ENCODE measurements at regions not wholly inside any gene's neighbourhood (a gene's known extent, or its start where the extent isn't known, plus 50 kb on each side); places are given as distances from the start of the nearest gene placed in this dataset.
A peak's percentile ranks its signal among the peaks of the same experiment; 100 is the strongest.

DNA sequence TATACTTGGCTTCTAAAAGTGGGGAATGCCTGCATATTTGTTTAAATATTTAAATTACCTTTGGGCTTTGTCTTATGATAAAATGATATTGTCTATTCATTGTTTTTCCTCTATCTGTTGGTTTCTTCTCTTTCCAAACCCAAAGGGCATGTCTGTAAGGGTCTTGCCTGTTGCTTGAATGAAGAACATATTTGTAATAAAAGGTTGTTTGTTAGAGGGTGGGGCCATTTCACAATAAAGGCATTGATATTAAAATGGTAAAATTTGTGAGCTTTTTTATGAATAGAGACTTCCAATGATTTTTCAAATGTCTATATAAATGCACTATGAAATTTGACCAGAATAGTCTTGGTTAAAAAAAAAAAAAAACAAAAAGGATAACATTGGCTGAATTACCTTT lies 105.2 kb downstream of the DKK1 start:
- H3K4me1 ChIP-seq (ENCODE audit: insufficient read depth): no peaks in the 10 kb centered on the region
- H3K36me3 ChIP-seq (ENCODE audit: insufficient read depth): no peaks in the 10 kb centered on the region

GRCh38 chr10:52420656-52421055 lies 106.6 kb downstream of the DKK1 start:
- H3K4me3 ChIP-seq (ENCODE audit: low read depth, low read length): no peak overlapping the region
- no peak for DNase-seq (ENCODE audit: extremely low spot score)
- no peak overlapping the region for H3K27ac ChIP-seq (ENCODE audit: low read depth)
- 89% methylated on average over 4 of the region's 4 CpGs for WGBS
- no peaks in the 10 kb centered on the region for H3K4me1 ChIP-seq (ENCODE audit: insufficient read depth)
- H3K36me3 ChIP-seq (ENCODE audit: insufficient read depth): no peaks in the 10 kb centered on the region

More for the DNA sequence above, 105.2 kb downstream of the DKK1 start:
- Histone ChIP-seq H3K27ac (ENCODE audit: low read depth) (no peak overlapping the region), H3K4me3 (ENCODE audit: low read depth, low read length) (no peak overlapping the region)
- no peak for DNase-seq (ENCODE audit: extremely low spot score)

DNA sequence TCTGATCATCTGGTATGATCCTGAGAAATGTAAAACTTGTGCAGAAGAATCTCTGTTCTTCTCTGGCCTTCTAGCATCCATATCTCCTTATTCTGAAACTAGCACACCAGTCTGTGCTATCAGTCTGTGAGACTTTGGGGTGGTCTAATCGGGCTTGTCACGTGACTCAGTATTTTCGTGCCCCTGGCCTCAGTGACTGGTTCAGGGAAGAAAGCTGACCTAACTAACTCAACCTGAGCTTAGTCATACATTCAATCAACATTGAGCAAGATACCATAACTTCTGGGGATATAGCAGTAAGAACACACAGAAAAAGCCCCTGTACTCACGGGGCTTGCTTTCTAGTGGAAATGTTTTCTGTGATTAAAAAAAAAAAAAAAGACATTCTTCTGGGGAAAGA lies 109.3 kb downstream of the DKK1 start:
- DNase-seq (ENCODE audit: extremely low spot score): no peak
- Histone ChIP-seq H3K4me3 (ENCODE audit: low read depth, low read length) (no peak overlapping the region), H3K4me1 (ENCODE audit: insufficient read depth) (no peaks in the 10 kb centered on the region), H3K27ac (ENCODE audit: low read depth) (no peak overlapping the region), H3K36me3 (ENCODE audit: insufficient read depth) (no peaks in the 10 kb centered on the region)
- WGBS: 85% methylated on average over 4 of the region's 4 CpGs

DNA sequence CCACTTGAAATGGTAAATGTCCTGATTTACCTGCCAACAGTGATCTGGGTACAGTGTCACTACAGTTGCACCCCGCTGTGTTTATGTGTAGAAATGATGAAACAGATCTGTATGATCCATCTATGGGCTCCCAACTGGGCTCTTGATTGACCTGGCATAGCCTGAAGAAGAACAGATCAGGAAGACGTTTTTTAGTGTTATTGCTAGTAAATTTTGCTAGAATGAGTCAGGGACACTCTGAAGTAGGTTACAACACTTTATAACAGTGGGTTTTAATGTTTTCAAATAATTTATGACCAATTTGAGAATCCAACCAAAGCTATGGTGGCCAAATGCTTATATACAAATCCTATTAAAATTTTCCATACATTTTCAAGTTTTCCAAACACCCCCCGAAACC lies 110.3 kb downstream of the DKK1 start:
- Histone ChIP-seq H3K4me3 (ENCODE audit: low read depth, low read length) (no peak overlapping the region), H3K27ac (ENCODE audit: low read depth) (no peak overlapping the region), H3K36me3 (ENCODE audit: insufficient read depth) (no peaks in the 10 kb centered on the region), H3K4me1 (ENCODE audit: insufficient read depth) (no peaks in the 10 kb centered on the region)
- WGBS: 75% methylated on average over 3 of the region's 3 CpGs
- DNase-seq (ENCODE audit: extremely low spot score): no peak

- H3K4me3 ChIP-seq (ENCODE audit: low read depth, low read length): no peak overlapping the region
- H3K27ac ChIP-seq (ENCODE audit: low read depth): no peak overlapping the region
- WGBS: 95% methylated on average over 11 of the region's 11 CpGs
- DNase-seq (ENCODE audit: extremely low spot score): no peak
- H3K36me3 ChIP-seq (ENCODE audit: insufficient read depth): no peaks in the 10 kb centered on the region
- no peaks in the 10 kb centered on the region for H3K4me1 ChIP-seq (ENCODE audit: insufficient read depth)
Measured at GRCh38 chr10:52434734-52435133, 120.7 kb downstream of the DKK1 start.

GRCh38 chr10:52436664-52437063 lies 122.6 kb downstream of the DKK1 start:
- no peaks in the 10 kb centered on the region for H3K4me1 ChIP-seq (ENCODE audit: insufficient read depth)
- no peak for DNase-seq (ENCODE audit: extremely low spot score)
- no peak overlapping the region for H3K27ac ChIP-seq (ENCODE audit: low read depth)
- H3K4me3 ChIP-seq (ENCODE audit: low read depth, low read length): no peak overlapping the region
- 60% methylated on average over 5 of the region's 5 CpGs for WGBS
- H3K36me3 ChIP-seq (ENCODE audit: insufficient read depth): no peaks in the 10 kb centered on the region

- Histone ChIP-seq H3K4me1 (ENCODE audit: insufficient read depth) (no peaks in the 10 kb centered on the region), H3K36me3 (ENCODE audit: insufficient read depth) (no peaks in the 10 kb centered on the region), H3K27ac (ENCODE audit: low read depth) (no peak overlapping the region), H3K4me3 (ENCODE audit: low read depth, low read length) (no peak overlapping the region)
- WGBS: 86% methylated on average over 1 of the region's 1 CpG
- no peak for DNase-seq (ENCODE audit: extremely low spot score)
Measured at GRCh38 chr10:52437205-52437646, 123.1 kb downstream of the DKK1 start.

GRCh38 chr10:52438119-52438518 lies 124.0 kb downstream of the DKK1 start:
- Histone ChIP-seq H3K36me3 (ENCODE audit: insufficient read depth) (no peaks in the 10 kb centered on the region), H3K4me3 (ENCODE audit: low read depth, low read length) (no peak overlapping the region), H3K27ac (ENCODE audit: low read depth) (no peak overlapping the region), H3K4me1 (ENCODE audit: insufficient read depth) (no peaks in the 10 kb centered on the region)
- DNase-seq (ENCODE audit: extremely low spot score): no peak
- 74% methylated on average over 6 of the region's 6 CpGs for WGBS

GRCh38 chr10:52440612-52441285 lies 126.7 kb downstream of the DKK1 start:
- H3K4me1 ChIP-seq (ENCODE audit: insufficient read depth): no peaks in the 10 kb centered on the region
- 62% methylated on average over 7 of the region's 7 CpGs for WGBS
- no peak overlapping the region for H3K27ac ChIP-seq (ENCODE audit: low read depth)
- H3K4me3 ChIP-seq (ENCODE audit: low read depth, low read length): no peak overlapping the region
- DNase-seq (ENCODE audit: extremely low spot score): no peak
- no peaks in the 10 kb centered on the region for H3K36me3 ChIP-seq (ENCODE audit: insufficient read depth)

DNA sequence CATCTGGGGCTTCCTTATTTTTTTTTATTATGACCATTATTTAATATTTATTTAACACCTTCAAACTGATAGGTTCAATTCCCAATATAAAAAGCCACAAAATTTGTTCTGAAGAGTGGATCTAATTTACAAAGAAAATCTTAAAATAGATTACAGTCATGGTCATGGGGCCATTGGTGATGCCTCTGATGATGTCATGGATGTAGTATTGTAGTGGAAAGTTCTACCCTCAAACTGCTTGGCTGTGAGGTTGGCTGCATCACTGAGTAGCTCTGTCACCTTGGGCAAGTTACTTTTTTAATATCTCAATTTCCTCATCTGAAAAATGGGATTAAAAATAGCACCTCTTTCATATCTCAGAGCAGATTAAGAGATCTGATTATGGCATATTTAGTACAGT lies 128.5 kb downstream of the DKK1 start:
- H3K4me3 ChIP-seq (ENCODE audit: low read depth, low read length): no peak overlapping the region
- DNase-seq (ENCODE audit: extremely low spot score): no peak
- no peaks in the 10 kb centered on the region for H3K4me1 ChIP-seq (ENCODE audit: insufficient read depth)
- H3K36me3 ChIP-seq (ENCODE audit: insufficient read depth): no peaks in the 10 kb centered on the region
- H3K27ac ChIP-seq (ENCODE audit: low read depth): no peak overlapping the region

GRCh38 chr10:52443419-52444388 lies 129.6 kb downstream of the DKK1 start:
- Histone ChIP-seq H3K27ac (ENCODE audit: low read depth) (no peak overlapping the region), H3K36me3 (ENCODE audit: insufficient read depth) (no peaks in the 10 kb centered on the region), H3K4me3 (ENCODE audit: low read depth, low read length) (no peak overlapping the region), H3K4me1 (ENCODE audit: insufficient read depth) (no peaks in the 10 kb centered on the region)
- 31% methylated on average over 3 of the region's 3 CpGs for WGBS
- peak; percentile 10 for DNase-seq (ENCODE audit: extremely low spot score)

DNA sequence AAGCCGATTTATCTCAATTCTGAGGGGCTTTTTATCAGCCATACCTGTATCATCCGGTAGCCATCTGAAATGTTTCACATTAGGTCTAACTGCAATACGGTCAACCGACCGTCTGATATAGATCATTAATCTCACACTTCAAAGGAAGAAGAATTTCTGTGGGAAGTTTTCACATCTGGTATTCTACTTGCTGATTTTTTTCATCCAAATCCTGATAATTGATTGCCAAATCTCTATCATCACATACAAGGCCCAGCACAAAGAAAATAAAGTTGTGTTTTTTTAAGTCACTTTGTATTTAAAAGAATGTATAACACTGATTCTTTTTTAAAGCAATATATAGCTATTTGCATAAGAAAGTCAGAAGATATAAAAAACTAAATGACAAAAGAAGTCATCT lies 132.3 kb downstream of the DKK1 start:
- Histone ChIP-seq H3K27ac (ENCODE audit: low read depth) (no peak overlapping the region), H3K36me3 (ENCODE audit: insufficient read depth) (no peaks in the 10 kb centered on the region), H3K4me3 (ENCODE audit: low read depth, low read length) (no peak overlapping the region), H3K4me1 (ENCODE audit: insufficient read depth) (no peaks in the 10 kb centered on the region)
- no peak for DNase-seq (ENCODE audit: extremely low spot score)
- 42% methylated on average over 5 of the region's 5 CpGs for WGBS

GRCh38 chr10:52447931-52448353 lies 133.9 kb downstream of the DKK1 start:
- Histone ChIP-seq H3K4me1 (ENCODE audit: insufficient read depth) (no peaks in the 10 kb centered on the region), H3K4me3 (ENCODE audit: low read depth, low read length) (no peak overlapping the region), H3K36me3 (ENCODE audit: insufficient read depth) (no peaks in the 10 kb centered on the region), H3K27ac (ENCODE audit: low read depth) (no peak overlapping the region)
- no peak for DNase-seq (ENCODE audit: extremely low spot score)

DNA sequence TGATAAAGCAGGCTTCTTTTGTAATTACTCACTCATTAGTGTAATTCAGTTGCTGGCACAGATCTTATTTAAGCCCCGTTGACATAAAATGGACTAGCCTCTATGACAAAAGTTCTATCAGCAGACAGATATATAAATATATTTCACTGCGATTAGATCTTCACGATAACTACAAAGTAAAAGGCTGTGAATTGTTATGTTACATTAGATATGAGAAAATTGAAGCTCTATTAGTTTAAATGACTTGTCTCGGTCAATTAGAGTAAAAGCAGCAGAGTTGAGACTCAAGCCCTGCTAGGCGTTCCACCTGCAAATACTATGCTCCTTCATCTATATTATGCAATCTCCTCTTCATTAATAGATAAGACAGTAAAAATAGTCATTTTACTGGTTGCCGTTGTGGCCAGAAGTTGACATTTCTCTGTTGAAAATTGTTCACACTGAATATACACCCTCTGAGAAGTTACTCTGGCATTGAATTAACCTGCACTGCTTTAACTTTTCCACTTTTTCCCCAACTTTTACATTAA lies 136.7 kb downstream of the DKK1 start:
- 90% methylated on average over 6 of the region's 6 CpGs for WGBS
- Histone ChIP-seq H3K36me3 (ENCODE audit: insufficient read depth) (no peaks in the 10 kb centered on the region), H3K4me1 (ENCODE audit: insufficient read depth) (no peaks in the 10 kb centered on the region), H3K27ac (ENCODE audit: low read depth) (no peak overlapping the region), H3K4me3 (ENCODE audit: low read depth, low read length) (no peak overlapping the region)
- no peak for DNase-seq (ENCODE audit: extremely low spot score)

All from urinary bladder (tissue), 3 donors.